ENCODE measurements at regions not wholly inside any gene's neighbourhood (a gene's known extent, or its start where the extent isn't known, plus 50 kb on each side); places are given as distances from the start of the nearest gene placed in this dataset.

GRCh38 chr2:17386771-17387170 is 131.5 kb downstream of the RAD51AP2 start:
- Histone ChIP-seq H3K27me3 (no peaks in the 10 kb centered on the region), H3K4me3 (no peak overlapping the region), H3K36me3 (no peaks in the 10 kb centered on the region), H3K9me3 (no peaks in the 10 kb centered on the region), H3K4me1 (no peaks in the 10 kb centered on the region), H3K27ac (no peak overlapping the region)
- DNase-seq: no peak
- no peak for TF ChIP-seq POLR2A (IDR thresholded peaks at IDR 0.05)
- TF ChIP-seq, protein P1, sequence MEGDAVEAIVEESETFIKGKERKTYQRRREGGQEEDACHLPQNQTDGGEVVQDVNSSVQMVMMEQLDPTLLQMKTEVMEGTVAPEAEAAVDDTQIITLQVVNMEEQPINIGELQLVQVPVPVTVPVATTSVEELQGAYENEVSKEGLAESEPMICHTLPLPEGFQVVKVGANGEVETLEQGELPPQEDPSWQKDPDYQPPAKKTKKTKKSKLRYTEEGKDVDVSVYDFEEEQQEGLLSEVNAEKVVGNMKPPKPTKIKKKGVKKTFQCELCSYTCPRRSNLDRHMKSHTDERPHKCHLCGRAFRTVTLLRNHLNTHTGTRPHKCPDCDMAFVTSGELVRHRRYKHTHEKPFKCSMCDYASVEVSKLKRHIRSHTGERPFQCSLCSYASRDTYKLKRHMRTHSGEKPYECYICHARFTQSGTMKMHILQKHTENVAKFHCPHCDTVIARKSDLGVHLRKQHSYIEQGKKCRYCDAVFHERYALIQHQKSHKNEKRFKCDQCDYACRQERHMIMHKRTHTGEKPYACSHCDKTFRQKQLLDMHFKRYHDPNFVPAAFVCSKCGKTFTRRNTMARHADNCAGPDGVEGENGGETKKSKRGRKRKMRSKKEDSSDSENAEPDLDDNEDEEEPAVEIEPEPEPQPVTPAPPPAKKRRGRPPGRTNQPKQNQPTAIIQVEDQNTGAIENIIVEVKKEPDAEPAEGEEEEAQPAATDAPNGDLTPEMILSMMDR (IDR thresholded peaks at IDR 0.05): no peak

DNA sequence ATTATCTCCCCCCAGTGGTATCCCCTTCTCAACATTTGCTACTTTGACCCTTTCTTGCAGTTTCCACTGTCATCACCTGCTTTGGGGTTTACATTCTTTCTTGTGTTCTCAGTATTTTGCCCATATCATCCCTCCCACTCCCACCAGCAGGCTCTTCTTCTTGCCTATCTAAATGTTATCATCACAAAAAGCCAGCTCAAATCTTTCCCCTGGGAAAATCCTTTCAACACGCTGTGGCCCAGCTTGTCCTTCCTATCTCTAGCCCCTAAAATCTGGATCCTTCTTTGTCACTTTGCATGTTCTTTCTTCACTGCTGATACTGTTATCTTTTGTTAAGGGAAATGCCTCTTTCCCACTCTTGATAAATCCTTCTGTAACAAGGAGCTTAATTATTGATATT is 138.2 kb downstream of the RAD51AP2 start:
- Histone ChIP-seq H3K27ac (no peak overlapping the region), H3K27me3 (no peaks in the 10 kb centered on the region), H3K4me1 (no peaks in the 10 kb centered on the region), H3K36me3 (no peaks in the 10 kb centered on the region), H3K4me3 (no peak overlapping the region), H3K9me3 (no peaks in the 10 kb centered on the region)
- DNase-seq: no peak
- TF ChIP-seq POLR2A (IDR thresholded peaks at IDR 0.05): no peak
- TF ChIP-seq, protein P1 (IDR thresholded peaks at IDR 0.05): no peak

- DNase-seq: no peak
- TF ChIP-seq POLR2A (IDR thresholded peaks at IDR 0.05): no peak
- TF ChIP-seq, protein P1 (IDR thresholded peaks at IDR 0.05): no peak
Observed at GRCh38 chr2:17375262-17375661, 143.0 kb downstream of the RAD51AP2 start.

DNA sequence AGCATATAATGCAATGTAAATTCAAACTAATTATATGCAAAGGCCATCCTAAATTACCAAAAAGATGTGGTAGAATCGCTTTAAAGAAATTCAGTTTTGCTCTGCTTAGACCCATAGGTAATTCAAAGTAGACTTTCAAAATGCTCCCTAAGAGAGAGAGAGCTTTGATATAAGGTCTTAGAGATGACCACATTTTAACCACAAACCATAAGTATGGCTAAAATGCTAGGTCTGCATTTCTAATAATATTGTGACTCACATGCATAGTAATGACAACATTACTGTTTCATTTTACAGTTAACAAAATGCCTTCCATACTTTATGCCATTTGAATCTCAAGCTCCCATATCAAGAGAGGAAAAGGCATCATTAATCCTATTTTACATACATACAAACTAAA is 144.5 kb downstream of the RAD51AP2 start:
- Histone ChIP-seq H3K4me1 (no peaks in the 10 kb centered on the region), H3K4me3 (no peak overlapping the region), H3K27me3 (no peaks in the 10 kb centered on the region), H3K36me3 (no peaks in the 10 kb centered on the region), H3K9me3 (peaks cover 0 to 4% (median 0%) of the 10 kb centered on the region in 4 donors), H3K27ac (no peak overlapping the region)
- no peak for DNase-seq
- TF ChIP-seq POLR2A (IDR thresholded peaks at IDR 0.05): no peak

More at GRCh38 chr2:17375262-17375661, 143.0 kb downstream of the RAD51AP2 start:
- H3K4me1 ChIP-seq: no peaks in the 10 kb centered on the region
- no peak overlapping the region for H3K27ac ChIP-seq
- H3K27me3 ChIP-seq: no peaks in the 10 kb centered on the region
- no peaks in the 10 kb centered on the region for H3K9me3 ChIP-seq
- H3K36me3 ChIP-seq: no peaks in the 10 kb centered on the region
- no peak overlapping the region for H3K4me3 ChIP-seq

DNA sequence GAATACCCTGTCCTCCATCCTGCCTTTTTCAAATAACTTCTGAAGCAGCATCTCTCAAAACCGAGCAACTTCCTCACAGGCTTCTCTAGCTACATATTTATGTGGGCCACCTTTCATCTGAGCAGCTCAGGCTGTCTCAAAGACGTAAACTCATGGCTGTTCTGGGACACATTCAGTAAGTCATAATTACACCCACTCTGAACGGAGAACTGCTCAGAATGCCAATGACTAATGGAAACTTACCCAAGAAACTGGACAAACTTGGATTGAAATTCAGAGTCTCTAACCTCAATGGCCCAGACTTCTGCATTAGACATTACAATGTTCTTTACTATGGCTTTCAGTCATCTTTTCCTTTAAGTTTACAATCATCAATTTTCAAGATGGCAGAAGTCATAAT is 145.2 kb downstream of the RAD51AP2 start:
- Histone ChIP-seq H3K36me3 (no peaks in the 10 kb centered on the region), H3K27me3 (no peaks in the 10 kb centered on the region), H3K9me3 (peaks cover 0 to 4% (median 0%) of the 10 kb centered on the region in 4 donors), H3K4me3 (no peak overlapping the region), H3K4me1 (no peaks in the 10 kb centered on the region), H3K27ac (no peak overlapping the region)
- DNase-seq: no peak
- no peak for TF ChIP-seq POLR2A (IDR thresholded peaks at IDR 0.05)
- TF ChIP-seq, protein P1 (IDR thresholded peaks at IDR 0.05): no peak

GRCh38 chr2:17363846-17364245 is 154.4 kb downstream of the RAD51AP2 start:
- Histone ChIP-seq H3K27me3 (no peaks in the 10 kb centered on the region), H3K36me3 (no peaks in the 10 kb centered on the region), H3K4me1 (no peaks in the 10 kb centered on the region), H3K4me3 (no peak overlapping the region), H3K27ac (no peak overlapping the region), H3K9me3 (no peaks in the 10 kb centered on the region)
- DNase-seq: no peak
- TF ChIP-seq, protein P1 (IDR thresholded peaks at IDR 0.05): no peak
- TF ChIP-seq POLR2A (IDR thresholded peaks at IDR 0.05): no peak
